AG09309 (cell line): ENCODE measurements at regions not wholly inside any gene's neighbourhood (a gene's known extent, or its start where the extent isn't known, plus 50 kb on each side); places are given as distances from the start of the nearest gene placed in this dataset.

Experiments
- DNase-seq: peaks from one replicate; pipeline ENCODE4 v3.0.0-alpha.2; 2010; ENCODE audit warnings: low read depth
- H3K4me3 ChIP-seq: 2 replicates; pipeline ENCODE4 v1.5.1; 2011; ENCODE audit warnings: mild to moderate bottlenecking, low read depth, low read length, moderate library complexity; ENCODE audit not compliant: control insufficient read depth
- CTCF ChIP-seq: IDR thresholded peaks from 2 replicates; pipeline ENCODE4 v1.5.1; 2011; ENCODE audit warnings: mild to moderate bottlenecking, low read depth, low read length, inconsistent platforms; ENCODE audit not compliant: insufficient read depth, control insufficient read depth; ENCODE audit errors: missing control alignments

GRCh38 chr14:57089901-57090300 is 178.8 kb downstream of the EXOC5 start:
- H3K4me3 ChIP-seq = no peak overlapping the region
- DNase-seq = no peak
- TF ChIP-seq CTCF = no peak

GRCh38 chr14:57087841-57088240 is 180.9 kb downstream of the EXOC5 start:
- no peak for DNase-seq
- TF ChIP-seq CTCF = no peak
- H3K4me3 ChIP-seq = no peak overlapping the region

GRCh38 chr14:57086271-57087162 is 182.2 kb downstream of the EXOC5 start:
- TF ChIP-seq CTCF = no peak
- DNase-seq = no peak
- H3K4me3 ChIP-seq = no peak overlapping the region

GRCh38 chr14:57085801-57086200 is 182.9 kb downstream of the EXOC5 start:
- DNase-seq = no peak
- no peak for TF ChIP-seq CTCF
- no peak overlapping the region for H3K4me3 ChIP-seq

- DNase-seq = no peak
- no peak overlapping the region for H3K4me3 ChIP-seq
- no peak for TF ChIP-seq CTCF
These were observed 183.7 kb downstream of the EXOC5 start for GRCh38 chr14:57085043-57085442.

GRCh38 chr14:57080691-57081090 is 188.0 kb downstream of the EXOC5 start:
- TF ChIP-seq CTCF = no peak
- no peak for DNase-seq
- no peak overlapping the region for H3K4me3 ChIP-seq
